Esophagus squamous epithelium (tissue), 4 donors: ENCODE measurements at regions not wholly inside any gene's neighbourhood (a gene's known extent, or its start where the extent isn't known, plus 50 kb on each side); places are given as distances from the start of the nearest gene placed in this dataset.

Experiments
- CTCF ChIP-seq, 6 experiments: fragments of 450-650 bp in 4 of 6; fragments of 200-600 bp in 2 of 6; sonication (generic) in 2 of 6; IDR thresholded peaks; one replicate each; pipeline ENCODE4 v1.5.1; 2016 to 2019; ENCODE audit warnings: antibody characterized with exemption in 6 of 6, mild to moderate bottlenecking in 4 of 6, moderate library complexity in 4 of 6
- POLR2A ChIP-seq, 4 donors: fragments of 450-650 bp; IDR thresholded peaks; one replicate each; pipeline ENCODE4 v1.6.1; 2017; ENCODE audit warnings: antibody characterized with exemption in 4 of 4, mild to moderate bottlenecking in 4 of 4, moderate library complexity in 3 of 4

- TF ChIP-seq CTCF (IDR thresholded peaks at IDR 0.05): no peak
- TF ChIP-seq POLR2A (IDR thresholded peaks at IDR 0.05): no peak
Measured at GRCh38 chr6:8905757-8906156, 470.4 kb upstream of the SLC35B3 start.
